ENCODE measurements at regions not wholly inside any gene's neighbourhood (a gene's known extent, or its start where the extent isn't known, plus 50 kb on each side); places are given as distances from the start of the nearest gene placed in this dataset.

GRCh38 chr5:165157219-165157618 lies 1651.8 kb downstream of the MAT2B start:
- no peak for DNase-seq (ENCODE audit: low read depth)
- H3K4me3 ChIP-seq (ENCODE audit: low read depth, low read length): no peak overlapping the region
- in situ Hi-C loops (cut with HindIII; ENCODE audit: low sequenced_read_pairs): no loop called here
- no peak for TF ChIP-seq CTCF (IDR thresholded peaks at IDR 0.05; ENCODE audit: low read depth, low read length, missing control alignments)

DNA sequence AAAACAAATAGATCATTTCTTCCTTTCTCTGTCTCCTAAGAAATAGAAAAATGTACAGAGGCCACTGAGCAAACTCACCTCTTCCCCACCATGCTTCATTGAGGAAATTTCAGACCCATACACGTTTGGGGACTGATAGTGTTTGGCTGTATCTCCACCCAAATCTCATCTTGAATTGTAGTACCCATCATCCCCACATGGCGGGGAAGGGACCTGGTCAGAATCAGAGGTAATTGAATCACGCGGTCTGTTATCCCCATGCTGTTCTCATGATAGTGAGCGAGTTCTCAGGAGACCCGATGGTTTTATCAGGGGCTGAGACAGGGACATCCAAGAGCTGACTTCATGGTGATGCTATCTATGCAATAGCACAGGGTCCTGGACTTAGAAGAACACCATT lies 1655.8 kb downstream of the MAT2B start:
- no peak overlapping the region for H3K4me3 ChIP-seq (ENCODE audit: low read depth, low read length)
- DNase-seq (ENCODE audit: low read depth): no peak
- TF ChIP-seq CTCF (IDR thresholded peaks at IDR 0.05; ENCODE audit: low read depth, low read length, missing control alignments): peak; percentile 12
- in situ Hi-C loops (cut with HindIII; ENCODE audit: low sequenced_read_pairs): no loop called here

- TF ChIP-seq CTCF (IDR thresholded peaks at IDR 0.05; ENCODE audit: low read depth, low read length, missing control alignments): no peak
- in situ Hi-C loops (cut with HindIII; ENCODE audit: low sequenced_read_pairs): no loop called here
Observed at GRCh38 chr5:165163861-165164260, 1658.4 kb downstream of the MAT2B start.

GRCh38 chr5:165173651-165174050 lies 1668.2 kb downstream of the MAT2B start:
- in situ Hi-C loops (cut with HindIII; ENCODE audit: low sequenced_read_pairs): no loop called here
- H3K4me3 ChIP-seq (ENCODE audit: low read depth, low read length): no peak overlapping the region
- TF ChIP-seq CTCF (IDR thresholded peaks at IDR 0.05; ENCODE audit: low read depth, low read length, missing control alignments): no peak
- no peak for DNase-seq (ENCODE audit: low read depth)

More at GRCh38 chr5:165163861-165164260, 1658.4 kb downstream of the MAT2B start:
- DNase-seq (ENCODE audit: low read depth): no peak
- no peak overlapping the region for H3K4me3 ChIP-seq (ENCODE audit: low read depth, low read length)

DNA sequence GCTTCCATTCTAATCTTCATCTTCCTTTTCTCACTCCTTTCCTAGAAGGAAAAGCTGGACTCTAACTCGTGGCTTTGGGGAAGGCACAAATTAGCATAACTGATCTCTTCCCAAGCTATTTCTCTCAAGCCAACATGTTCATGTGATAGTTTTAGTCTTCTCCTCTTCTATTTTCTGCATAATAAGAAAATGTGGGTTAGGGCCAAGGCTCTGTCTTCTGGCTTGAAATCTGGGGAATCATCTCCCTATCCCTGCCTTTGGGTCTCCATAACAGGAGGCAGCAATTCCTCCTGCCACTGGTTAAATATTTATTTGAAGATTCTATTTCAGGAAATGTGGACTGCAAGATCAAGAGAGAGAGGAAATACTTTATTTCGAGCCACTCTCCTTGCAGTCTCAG lies 1669.6 kb downstream of the MAT2B start:
- no peak overlapping the region for H3K4me3 ChIP-seq (ENCODE audit: low read depth, low read length)
- in situ Hi-C loops (cut with HindIII; ENCODE audit: low sequenced_read_pairs): no loop called here
- TF ChIP-seq CTCF (IDR thresholded peaks at IDR 0.05; ENCODE audit: low read depth, low read length, missing control alignments): no peak
- no peak for DNase-seq (ENCODE audit: low read depth)

- DNase-seq (ENCODE audit: low read depth): no peak
- no peak for TF ChIP-seq CTCF (IDR thresholded peaks at IDR 0.05; ENCODE audit: low read depth, low read length, missing control alignments)
- in situ Hi-C loops (cut with HindIII; ENCODE audit: low sequenced_read_pairs): no loop called here
- no peak overlapping the region for H3K4me3 ChIP-seq (ENCODE audit: low read depth, low read length)
Observed at GRCh38 chr5:165184183-165184582, 1678.8 kb downstream of the MAT2B start.

DNA sequence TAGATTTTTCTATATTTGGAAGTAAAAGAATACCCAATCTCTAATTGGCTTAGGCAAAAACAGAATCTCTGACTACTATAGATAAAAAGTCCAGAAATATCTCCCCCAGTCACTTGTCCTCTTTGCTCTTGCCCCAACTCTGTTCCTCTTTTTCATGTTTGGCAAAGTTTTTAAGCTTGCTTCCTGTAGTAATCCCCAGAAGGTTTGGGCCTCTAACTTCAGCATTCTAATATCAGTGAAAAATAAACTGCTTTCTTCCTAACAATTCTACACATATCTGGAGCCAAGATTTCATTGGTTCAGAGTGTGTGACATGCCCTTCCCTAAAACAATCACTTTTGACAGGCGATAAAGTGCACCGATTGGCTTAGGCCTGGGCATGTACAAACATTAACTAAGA lies 1680.3 kb downstream of the MAT2B start:
- DNase-seq (ENCODE audit: low read depth): no peak
- in situ Hi-C loops (cut with HindIII; ENCODE audit: low sequenced_read_pairs): no loop called here
- H3K4me3 ChIP-seq (ENCODE audit: low read depth, low read length): no peak overlapping the region
- no peak for TF ChIP-seq CTCF (IDR thresholded peaks at IDR 0.05; ENCODE audit: low read depth, low read length, missing control alignments)

All from astrocyte of the cerebellum (primary cell).